ENCODE measurements at regions not wholly inside any gene's neighbourhood (a gene's known extent, or its start where the extent isn't known, plus 50 kb on each side); places are given as distances from the start of the nearest gene placed in this dataset.

- TF ChIP-seq CTCF (IDR thresholded peaks at IDR 0.05) (no peak), POLR2A (IDR thresholded peaks at IDR 0.05) (no peak)
Observed at GRCh38 chr11:134768463-134768862, 356.4 kb upstream of the B3GAT1 start.

Data from adrenal gland (tissue), 5 donors.